ENCODE measurements at regions not wholly inside any gene's neighbourhood (a gene's known extent, or its start where the extent isn't known, plus 50 kb on each side); places are given as distances from the start of the nearest gene placed in this dataset.

- no peak for DNase-seq
Observed at GRCh38 chr14:65187421-65188049, 85.2 kb upstream of the MAX start.

DNA sequence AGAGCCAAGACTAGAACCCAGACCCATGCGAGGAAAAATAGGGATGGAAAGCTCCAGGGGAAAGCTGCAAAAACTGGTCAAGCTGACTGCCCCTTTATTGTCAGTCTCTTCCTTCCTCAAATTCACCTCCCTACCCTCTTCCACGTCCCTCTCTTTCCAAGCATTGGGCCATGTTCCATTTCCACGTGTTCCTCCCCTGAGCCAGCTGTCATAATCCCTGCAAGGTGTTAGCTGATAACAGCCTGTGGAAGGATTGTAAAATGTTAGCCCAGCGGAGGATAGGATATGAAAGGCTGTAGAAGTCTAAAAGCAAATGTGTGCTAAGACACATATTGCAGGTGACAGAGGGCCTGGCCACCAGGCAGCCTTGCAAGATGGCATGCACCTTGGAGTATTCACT lies 88.0 kb upstream of the MAX start:
- no peak for DNase-seq

DNA sequence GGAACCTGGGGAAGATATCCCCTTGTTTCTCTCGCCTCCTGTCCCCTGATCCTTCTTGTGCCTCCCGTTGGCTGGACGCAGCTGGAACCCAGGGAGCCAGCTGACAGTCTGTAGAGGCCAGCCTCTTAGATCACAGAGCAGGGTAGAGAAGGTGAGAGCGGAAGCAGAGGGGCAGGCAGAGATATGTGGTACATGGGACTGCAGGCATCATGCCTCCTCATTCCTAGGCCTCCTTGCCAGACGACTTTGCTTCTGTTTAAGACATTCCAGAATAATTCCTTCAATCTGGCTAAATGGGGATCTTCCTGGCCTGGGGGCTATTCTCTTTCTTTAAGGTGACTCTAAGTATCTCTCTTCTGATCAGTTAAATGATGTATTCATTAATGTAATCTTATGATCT lies 89.4 kb upstream of the MAX start:
- DNase-seq = no peak

DNA sequence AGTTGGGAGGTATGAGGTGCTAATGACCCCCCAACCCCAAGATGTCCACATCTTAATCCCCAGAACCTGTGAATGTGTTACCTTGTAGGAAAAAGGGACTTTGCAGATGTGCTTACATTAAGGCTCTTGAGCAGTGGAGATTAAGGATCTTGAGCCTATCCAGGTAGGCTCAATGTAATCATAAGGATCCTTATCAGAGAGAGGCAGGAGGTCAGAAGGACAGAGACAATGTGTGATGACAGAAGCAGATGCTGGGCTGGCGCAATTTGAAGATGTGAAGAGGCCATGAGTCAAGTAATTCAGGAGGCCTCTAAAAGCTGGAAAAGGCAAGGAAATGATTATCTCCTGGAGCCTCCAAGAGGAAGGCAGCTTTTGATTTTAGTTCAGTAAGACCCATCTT lies 90.4 kb upstream of the MAX start:
- no peak for DNase-seq

GRCh38 chr14:65193916-65194590 lies 91.7 kb upstream of the MAX start:
- no peak for DNase-seq

DNA sequence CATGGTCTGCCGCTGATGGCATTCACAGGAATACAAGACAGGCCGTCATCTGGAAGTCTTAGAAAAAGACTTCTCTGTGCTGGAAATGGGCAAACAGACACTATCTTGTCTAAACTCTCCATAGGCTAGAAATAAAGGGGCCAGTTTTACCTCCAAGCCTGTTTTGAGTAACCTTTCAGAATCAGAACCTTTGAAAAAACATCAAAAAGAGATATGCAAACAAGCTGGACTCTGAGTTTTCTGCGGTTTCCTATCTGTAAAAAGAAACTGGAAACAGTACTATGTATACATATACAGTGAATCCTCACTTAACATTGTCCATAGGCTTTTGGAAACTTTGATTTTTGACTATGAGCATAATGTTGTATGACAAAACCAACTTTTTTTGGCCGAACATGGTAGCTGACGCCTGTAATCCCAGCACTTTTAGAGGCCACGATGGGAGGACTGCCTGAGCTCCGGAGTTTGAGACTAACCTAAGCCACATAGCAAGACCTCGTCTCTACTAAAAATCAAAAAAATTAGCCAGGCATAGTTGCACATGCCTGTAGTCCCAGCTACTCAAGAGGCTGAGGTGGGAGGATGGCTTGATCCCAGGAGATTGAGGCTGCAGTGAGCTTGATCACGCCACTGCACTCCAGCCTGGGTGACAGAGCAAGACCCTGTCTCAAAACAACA lies 92.9 kb upstream of the MAX start:
- no peak for DNase-seq

- no peak for DNase-seq
Observed at GRCh38 chr14:65198346-65198745, 96.0 kb upstream of the MAX start.

DNA sequence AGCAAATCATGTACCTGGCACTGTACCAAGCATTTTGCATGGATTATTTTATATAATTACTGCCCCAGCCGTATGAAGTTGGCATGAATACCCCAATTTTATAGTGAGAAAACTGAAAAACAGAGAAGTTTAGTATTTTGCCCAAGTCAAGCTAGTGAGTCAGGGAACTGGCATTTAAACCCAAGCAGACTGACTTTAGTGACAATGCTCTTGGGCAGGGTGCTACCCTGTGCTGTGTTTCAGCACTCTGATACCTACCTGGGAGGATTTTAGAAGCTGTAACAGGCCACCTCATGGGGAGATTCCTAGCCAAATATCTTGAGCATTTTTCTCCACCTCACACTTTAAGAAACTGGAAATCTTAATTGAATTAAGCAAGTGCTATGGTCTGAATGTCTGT lies 98.1 kb upstream of the MAX start:
- no peak for DNase-seq

- DNase-seq = no peak
Observed at GRCh38 chr14:65203574-65203973, 101.3 kb upstream of the MAX start.

DNA sequence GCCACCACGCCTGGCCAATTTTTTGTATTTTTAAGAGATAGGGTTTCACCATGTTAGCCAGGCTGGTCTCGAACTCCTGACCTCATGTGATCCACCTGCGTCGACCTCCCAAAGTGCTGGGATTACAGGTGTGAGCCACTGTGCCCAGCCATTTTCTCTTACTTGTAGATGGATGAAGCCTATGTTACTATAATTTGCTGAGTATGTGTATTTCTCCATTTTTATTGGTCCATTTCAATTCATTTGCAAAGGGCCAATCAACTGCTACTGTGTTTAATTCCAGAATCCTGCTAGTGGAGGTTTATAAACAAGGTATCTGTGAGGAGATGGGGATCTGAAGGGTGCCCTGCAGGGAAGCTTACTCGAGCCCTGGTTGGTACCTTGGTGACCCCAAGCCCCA lies 101.7 kb upstream of the MAX start:
- DNase-seq = no peak

DNA sequence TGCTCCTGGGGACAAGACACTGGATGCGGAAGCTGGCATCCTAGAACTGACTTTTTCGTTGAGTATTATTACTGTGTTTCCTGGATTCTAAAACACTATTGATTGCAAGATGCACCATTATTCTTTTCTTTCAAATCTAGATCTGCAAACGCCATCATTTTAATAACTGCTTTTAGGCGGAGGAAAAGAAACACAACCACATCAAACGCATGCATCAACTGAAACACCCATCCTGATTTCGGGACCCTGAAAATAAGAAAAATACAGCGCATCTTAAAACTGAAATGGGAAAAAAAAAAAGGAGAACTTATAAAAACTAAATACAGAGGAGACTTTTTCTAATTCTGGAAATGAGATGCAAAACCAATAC lies 103.7 kb upstream of the MAX start:
- no peak for DNase-seq

DNA sequence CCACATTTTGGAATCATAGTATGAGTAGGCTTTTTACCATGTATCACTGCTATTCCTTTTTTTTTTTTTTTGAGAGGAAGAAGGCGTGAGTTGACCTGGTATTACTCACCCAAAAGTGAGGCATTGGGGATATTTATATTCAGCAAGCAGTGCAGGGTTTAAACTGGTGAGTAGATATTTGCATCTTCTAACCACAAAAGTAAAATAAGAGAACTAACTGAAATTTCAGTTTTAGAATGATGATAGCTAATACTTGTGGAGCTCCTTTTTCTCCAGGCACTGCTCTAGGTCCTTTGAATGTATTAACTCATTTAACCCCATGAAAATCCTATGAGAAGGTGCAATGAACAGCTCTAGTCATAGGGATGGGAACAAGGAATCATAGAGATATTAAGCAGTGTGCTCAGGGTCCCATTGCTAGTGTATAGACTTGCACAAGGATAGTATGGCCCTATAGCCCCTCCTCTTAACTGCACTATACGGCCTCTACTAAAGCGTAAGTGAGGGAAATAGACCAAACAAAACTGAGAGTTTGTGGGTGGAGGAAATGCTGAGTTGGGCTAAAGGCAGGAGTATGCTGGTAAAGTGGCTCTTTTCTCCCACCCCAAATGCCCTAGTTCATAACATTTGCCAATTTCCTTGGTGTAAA lies 104.3 kb upstream of the MAX start:
- DNase-seq = no peak

GRCh38 chr14:65208548-65208947 lies 106.2 kb upstream of the MAX start:
- no peak for DNase-seq

DNA sequence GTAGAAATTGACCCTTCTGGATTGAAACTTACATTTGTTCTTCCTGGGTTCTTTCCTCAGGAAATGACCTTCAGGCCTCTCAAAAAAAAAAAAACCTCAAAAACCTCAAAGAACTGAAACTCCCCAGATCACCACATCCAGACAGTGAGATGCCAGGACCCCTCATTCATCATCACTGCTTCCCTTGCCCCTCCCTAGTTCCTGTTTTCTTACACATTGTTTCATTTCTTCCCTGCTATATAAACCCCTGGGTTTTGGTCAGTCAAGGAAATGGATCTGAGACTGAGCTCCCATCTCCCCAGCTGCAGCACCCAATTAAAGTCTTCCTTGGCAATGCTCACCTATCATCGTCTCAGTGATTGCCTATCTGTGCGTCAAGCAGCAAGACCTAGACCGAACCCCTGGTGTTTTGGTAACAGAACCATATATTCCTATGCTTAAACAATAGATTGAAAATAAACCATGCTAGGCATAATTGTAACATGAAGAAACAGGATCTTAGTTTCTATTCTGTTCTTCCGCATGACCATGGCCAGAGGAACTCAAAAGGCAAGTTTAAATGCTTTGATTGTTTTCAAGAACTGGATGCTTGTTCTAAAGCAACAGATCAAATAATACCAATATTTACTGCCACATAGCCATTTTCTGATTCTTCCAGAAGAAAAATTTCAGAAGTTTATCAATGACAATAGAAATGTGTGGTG lies 108.0 kb upstream of the MAX start:
- DNase-seq = no peak

DNA sequence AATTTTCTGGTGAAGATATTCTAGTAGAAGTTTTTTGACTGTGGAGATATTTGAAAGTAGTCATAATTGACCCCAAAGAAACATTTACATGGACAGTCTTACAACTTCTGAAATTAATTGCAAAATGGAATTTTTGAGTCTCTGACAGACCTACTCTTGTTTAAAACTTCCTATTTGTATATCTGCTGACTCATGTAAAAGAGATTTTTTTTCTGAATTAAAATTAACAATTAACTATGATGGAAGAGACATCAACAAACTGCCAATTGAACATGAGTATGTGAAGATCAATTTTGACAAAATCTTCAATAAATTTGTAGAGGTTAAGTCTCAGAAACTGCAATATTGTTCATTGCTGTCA lies 108.5 kb upstream of the MAX start:
- no peak for DNase-seq

DNA sequence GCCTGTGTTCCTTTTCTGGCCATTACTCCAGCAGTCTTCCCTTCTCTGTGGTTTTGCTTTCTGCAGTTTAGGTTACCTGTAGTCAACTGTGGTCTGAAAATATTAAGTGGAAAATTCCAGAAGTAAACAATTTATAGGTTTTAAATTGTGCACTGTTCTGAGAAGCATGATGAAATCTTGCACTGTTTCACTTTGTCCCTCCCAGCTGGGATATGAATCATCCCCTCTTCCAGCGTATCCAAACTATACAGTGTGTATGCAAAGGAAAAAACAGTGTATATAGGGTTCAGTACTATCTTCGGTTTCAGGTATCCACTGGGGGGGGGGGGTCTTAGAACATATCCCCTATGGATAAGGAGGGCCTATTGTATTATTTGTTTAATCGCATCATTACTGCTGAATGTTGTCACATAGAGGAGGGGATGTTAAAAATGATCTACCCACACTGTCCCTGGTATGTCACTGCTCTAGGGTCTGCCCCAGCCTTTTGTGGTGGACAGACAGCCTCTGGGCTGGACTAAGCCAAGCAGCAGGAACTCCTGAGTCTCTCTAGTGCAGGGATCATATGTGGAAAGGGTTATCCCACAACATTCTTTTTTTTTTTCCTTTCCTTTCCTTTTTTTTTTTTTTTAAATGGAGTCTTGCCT lies 109.1 kb upstream of the MAX start:
- DNase-seq = no peak

DNA sequence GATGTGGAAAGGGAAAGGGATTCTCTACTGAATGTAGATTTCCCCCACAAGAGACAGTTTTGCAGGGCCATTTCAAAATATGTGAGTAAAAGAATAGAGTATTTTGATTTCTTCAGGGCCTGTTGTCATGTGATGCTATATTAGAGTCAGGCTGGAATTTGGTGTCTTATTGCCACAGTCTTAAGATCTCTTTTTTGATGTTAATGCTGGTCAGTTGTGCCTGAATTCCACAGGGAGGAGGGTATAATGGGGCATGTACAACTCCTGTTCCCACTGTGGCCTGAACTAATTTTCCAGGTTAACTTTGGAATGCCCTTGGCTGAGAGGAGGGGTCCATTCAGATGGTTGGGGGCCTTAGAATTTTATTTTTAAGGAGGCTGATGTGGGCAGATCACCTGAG lies 111.0 kb upstream of the MAX start:
- DNase-seq = no peak

DNA sequence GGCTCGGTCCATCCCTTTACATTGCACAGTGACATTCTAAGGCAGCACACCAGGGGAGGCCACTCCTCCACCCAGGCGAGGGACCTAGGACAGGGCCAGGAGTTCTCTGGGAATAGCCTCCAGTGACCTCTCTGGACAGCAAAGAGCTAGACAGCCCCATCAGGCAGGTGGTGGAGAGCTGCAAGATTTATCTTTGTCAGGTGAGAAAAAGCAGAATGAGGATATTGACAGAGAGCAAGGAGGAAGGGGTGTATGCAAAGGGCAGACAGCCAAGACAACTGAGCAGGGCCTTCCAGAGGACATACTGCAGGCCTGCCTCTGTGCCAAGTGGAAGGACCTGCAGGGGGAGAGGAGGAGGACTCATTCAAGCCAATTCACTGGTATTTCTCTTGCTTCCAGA lies 112.4 kb upstream of the MAX start:
- DNase-seq = no peak

GRCh38 chr14:65219353-65219752 lies 117.0 kb upstream of the MAX start:
- no peak for DNase-seq

GRCh38 chr14:65222440-65222858 lies 120.1 kb upstream of the MAX start:
- peak in 1 of 4 experiments; percentile 7 for DNase-seq

DNA sequence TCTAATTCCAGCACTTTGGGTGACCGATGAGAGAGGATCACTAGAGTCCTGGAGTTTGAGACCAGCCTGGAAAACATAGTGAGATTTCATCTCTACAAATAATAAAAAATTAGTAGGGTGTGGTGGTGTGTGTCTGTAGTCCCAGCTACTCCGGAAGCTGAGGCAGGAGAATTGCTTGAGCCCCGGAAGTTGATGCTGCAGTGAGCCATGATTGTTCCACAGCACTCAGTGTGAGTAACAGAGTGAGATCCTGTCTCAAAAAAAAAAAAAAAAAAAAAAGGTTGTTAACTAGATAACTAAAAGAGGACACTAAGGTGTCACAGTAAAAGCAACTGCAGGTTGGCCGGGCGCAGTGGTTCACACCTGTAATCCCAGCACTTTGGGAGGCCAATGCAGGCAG lies 121.3 kb upstream of the MAX start:
- no peak for DNase-seq

DNA sequence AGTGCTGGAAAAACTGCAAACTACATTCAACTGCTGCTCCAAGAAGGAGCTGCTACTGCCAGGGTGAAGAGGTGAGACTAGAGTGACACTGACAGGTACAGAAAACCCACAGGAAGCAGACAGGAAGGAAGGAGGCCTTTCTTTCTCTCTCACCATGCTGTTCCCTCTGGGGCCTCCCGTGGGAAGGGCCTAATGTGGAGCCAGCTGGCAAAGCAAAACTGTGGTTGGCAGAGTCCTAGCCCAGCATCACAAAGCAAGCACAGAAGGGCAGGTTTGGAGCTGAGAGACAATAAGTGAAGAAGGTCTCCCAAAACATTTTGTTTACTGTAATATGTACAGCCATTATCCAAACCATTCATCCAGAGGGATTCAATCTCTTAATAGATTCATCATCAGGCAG lies 122.5 kb upstream of the MAX start:
- DNase-seq = no peak
